K562 (cell line): ENCODE measurements at regions not wholly inside any gene's neighbourhood (a gene's known extent, or its start where the extent isn't known, plus 50 kb on each side); places are given as distances from the start of the nearest gene placed in this dataset.

ENCODE experiments used
- DACH1 ChIP-seq: fragments of 450-650 bp; IDR thresholded peaks from 2 replicates; pipeline ENCODE4 v1.6.1; 2018; ENCODE audit not compliant: partially characterized antibody
- DEAF1 ChIP-seq: fragments of 450-650 bp; formaldehyde crosslinking; IDR thresholded peaks from 2 replicates; pipeline ENCODE4 v1.4.0; 2020; ENCODE audit warnings: mild to moderate bottlenecking, moderate library complexity
- GMEB1 ChIP-seq: fragments of 250-450 bp; sonication (Bioruptor Pico); IDR thresholded peaks from 2 replicates; pipeline ENCODE4 v1.4.0; 2020; ENCODE audit warnings: mild to moderate bottlenecking
- GTF3C2 ChIP-seq: IDR thresholded peaks from 3 replicates; pipeline ENCODE4 v1.6.1; 2011; ENCODE audit warnings: borderline replicate concordance, mild to moderate bottlenecking, moderate library complexity; ENCODE audit not compliant: insufficient read length; ENCODE audit errors: extremely low read depth
- L3MBTL2 ChIP-seq: fragments of 450-650 bp; IDR thresholded peaks from 2 replicates; pipeline ENCODE4 v1.6.1; 2016; ENCODE audit warnings: mild to moderate bottlenecking, moderate library complexity
- MLLT1 ChIP-seq, 2 experiments: fragments of 450-650 bp; IDR thresholded peaks; 2 replicates each; pipeline ENCODE4 v1.6.1; 2016
- RBM25 ChIP-seq: fragments of 200-400 bp; formaldehyde crosslinking; IDR thresholded peaks from 2 replicates; pipeline ENCODE4 v1.6.1; 2018; ENCODE audit warnings: low read length, low read depth, moderate library complexity; ENCODE audit not compliant: severe bottlenecking
- TBP ChIP-seq: optimal IDR thresholded peaks from 2 replicates; pipeline ENCODE3; 2011; ENCODE audit warnings: low read depth, low read length, improper control_type of control experiment
- TFAP4 ChIP-seq: sonication (generic); formaldehyde crosslinking; IDR thresholded peaks from 2 replicates; pipeline ENCODE4 v1.8.0; 2022; ENCODE audit warnings: missing genetic modification reagents, mild to moderate bottlenecking, moderate library complexity, borderline replicate concordance
- ZNF282 ChIP-seq: sonication (generic); formaldehyde crosslinking; IDR thresholded peaks from 2 replicates; pipeline ENCODE4 v1.8.1; 2023; ENCODE audit warnings: missing genetic modification reagents
- ZNF316 ChIP-seq: fragments of 450-650 bp; IDR thresholded peaks from 2 replicates; pipeline ENCODE4 v1.6.1; 2016
- TF ChIP-seq, protein P1 (sequence below): fragments of 250-450 bp; sonication (Bioruptor Pico); IDR thresholded peaks from 2 replicates; pipeline ENCODE4 v1.9.0; 2021; ENCODE audit warnings: mild to moderate bottlenecking, inconsistent platforms
- TF ChIP-seq, protein P2 (sequence below): sonication (generic); formaldehyde crosslinking; IDR thresholded peaks from 2 replicates; pipeline ENCODE4 v1.8.1; 2023; ENCODE audit warnings: mild to moderate bottlenecking, missing genetic modification reagents

DNA sequence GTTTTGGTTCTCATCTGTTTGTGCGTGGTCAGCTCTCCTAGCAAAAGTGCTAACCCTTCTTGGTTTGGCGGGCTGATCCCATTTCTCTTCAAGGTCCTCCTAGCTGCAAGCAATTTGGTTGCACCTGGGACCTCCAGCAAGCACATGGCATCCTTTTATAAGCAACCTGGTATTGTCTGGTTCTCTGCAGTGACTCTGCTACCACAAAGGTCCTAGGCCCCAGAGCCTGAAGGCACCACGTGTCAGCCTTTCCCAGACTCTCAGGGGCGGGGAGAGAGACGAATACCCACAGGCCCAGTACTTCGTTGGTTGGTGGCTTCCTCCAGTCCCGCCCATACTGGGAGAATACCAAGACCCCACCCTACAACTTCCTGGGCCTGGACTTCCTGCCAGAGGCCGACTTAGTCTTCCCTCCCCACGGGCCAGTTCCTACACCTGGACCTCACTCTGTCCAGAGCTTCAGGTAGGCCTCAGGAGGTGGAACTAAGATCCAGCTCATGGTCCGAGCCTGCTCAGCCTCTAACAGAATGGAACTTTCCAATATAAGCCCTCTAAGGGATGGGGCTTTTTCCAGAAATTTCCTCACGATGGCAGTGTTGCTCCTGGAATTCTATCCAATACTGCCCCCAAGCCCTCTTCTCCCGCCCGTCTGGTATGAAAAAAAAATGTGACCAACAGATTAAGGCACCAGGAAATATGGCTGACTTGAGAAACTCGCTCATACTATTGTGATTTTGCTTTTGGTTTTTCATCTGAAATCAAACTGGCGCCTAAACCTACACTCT, 192.5 kb upstream of the STK26 start (continued):
- TF ChIP-seq MLLT1 (IDR thresholded peaks at IDR 0.05) (no peak), ZNF316 (peak; percentile 58), DACH1 (no peak), L3MBTL2 (peak; percentile 94), RBM25 (no peak), TFAP4 (CRISPR knock-in tag) (no peak; the same call in 1 of the 2 replicates), GMEB1 (CRISPR knock-in tag) (no peak), GTF3C2 (no peak), TBP (peak; percentile 58), DEAF1 (CRISPR knock-in tag) (peak; percentile 83), ZNF282 (CRISPR knock-in tag) (no peak)
- TF ChIP-seq, protein P1, sequence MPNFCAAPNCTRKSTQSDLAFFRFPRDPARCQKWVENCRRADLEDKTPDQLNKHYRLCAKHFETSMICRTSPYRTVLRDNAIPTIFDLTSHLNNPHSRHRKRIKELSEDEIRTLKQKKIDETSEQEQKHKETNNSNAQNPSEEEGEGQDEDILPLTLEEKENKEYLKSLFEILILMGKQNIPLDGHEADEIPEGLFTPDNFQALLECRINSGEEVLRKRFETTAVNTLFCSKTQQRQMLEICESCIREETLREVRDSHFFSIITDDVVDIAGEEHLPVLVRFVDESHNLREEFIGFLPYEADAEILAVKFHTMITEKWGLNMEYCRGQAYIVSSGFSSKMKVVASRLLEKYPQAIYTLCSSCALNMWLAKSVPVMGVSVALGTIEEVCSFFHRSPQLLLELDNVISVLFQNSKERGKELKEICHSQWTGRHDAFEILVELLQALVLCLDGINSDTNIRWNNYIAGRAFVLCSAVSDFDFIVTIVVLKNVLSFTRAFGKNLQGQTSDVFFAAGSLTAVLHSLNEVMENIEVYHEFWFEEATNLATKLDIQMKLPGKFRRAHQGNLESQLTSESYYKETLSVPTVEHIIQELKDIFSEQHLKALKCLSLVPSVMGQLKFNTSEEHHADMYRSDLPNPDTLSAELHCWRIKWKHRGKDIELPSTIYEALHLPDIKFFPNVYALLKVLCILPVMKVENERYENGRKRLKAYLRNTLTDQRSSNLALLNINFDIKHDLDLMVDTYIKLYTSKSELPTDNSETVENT = no peak
- TF ChIP-seq, protein P2, sequence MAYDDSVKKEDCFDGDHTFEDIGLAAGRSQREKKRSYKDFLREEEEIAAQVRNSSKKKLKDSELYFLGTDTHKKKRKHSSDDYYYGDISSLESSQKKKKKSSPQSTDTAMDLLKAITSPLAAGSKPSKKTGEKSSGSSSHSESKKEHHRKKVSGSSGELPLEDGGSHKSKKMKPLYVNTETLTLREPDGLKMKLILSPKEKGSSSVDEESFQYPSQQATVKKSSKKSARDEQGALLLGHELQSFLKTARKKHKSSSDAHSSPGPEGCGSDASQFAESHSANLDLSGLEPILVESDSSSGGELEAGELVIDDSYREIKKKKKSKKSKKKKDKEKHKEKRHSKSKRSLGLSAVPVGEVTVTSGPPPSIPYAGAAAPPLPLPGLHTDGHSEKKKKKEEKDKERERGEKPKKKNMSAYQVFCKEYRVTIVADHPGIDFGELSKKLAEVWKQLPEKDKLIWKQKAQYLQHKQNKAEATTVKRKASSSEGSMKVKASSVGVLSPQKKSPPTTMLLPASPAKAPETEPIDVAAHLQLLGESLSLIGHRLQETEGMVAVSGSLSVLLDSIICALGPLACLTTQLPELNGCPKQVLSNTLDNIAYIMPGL (CRISPR knock-in tag) = no peak
